Ishikawa (cell line): ENCODE measurements at regions not wholly inside any gene's neighbourhood (a gene's known extent, or its start where the extent isn't known, plus 50 kb on each side); places are given as distances from the start of the nearest gene placed in this dataset.

Experiments used
- CEBPB ChIP-seq: IDR thresholded peaks from 2 replicates; pipeline ENCODE4 v1.6.1; 2012
- CREB1 ChIP-seq: IDR thresholded peaks from 2 replicates; pipeline ENCODE4 v1.6.1; 2012; ENCODE audit warnings: low read depth
- EGR1 ChIP-seq: IDR thresholded peaks from 2 replicates; pipeline ENCODE4 v1.6.1; 2012
- EP300 ChIP-seq: IDR thresholded peaks from 2 replicates; pipeline ENCODE4 v1.6.1; 2012; ENCODE audit warnings: borderline replicate concordance
- FOXM1 ChIP-seq: IDR thresholded peaks from 2 replicates; pipeline ENCODE4 v1.6.1; 2012; ENCODE audit warnings: low read depth, borderline replicate concordance
- MAX ChIP-seq: IDR thresholded peaks from 2 replicates; pipeline ENCODE4 v1.6.1; 2012
- NFIC ChIP-seq: IDR thresholded peaks from 2 replicates; pipeline ENCODE4 v1.6.1; 2012
- RAD21 ChIP-seq: IDR thresholded peaks from 2 replicates; pipeline ENCODE4 v1.6.1; 2012; ENCODE audit warnings: low read depth
- TAF1 ChIP-seq: IDR thresholded peaks from 2 replicates; pipeline ENCODE4 v1.6.1; 2012; ENCODE audit warnings: low read depth, mild to moderate bottlenecking
- TCF12 ChIP-seq: IDR thresholded peaks from 2 replicates; pipeline ENCODE4 v1.6.1; 2012; ENCODE audit warnings: low read depth
- TEAD4 ChIP-seq: IDR thresholded peaks from 2 replicates; pipeline ENCODE4 v1.6.1; 2012
- YY1 ChIP-seq: IDR thresholded peaks from 2 replicates; pipeline ENCODE4 v1.6.1; 2012; ENCODE audit warnings: low read depth
- ZBTB7A ChIP-seq: IDR thresholded peaks from 2 replicates; pipeline ENCODE4 v1.6.1; 2012; ENCODE audit warnings: low read depth
- TF ChIP-seq, protein P1 (sequence below): IDR thresholded peaks from 2 replicates; pipeline ENCODE4 v1.6.1; 2012
- TF ChIP-seq, protein P2 (sequence below): IDR thresholded peaks from 2 replicates; pipeline ENCODE4 v1.6.1; 2012; ENCODE audit warnings: low read depth, mild to moderate bottlenecking

DNA sequence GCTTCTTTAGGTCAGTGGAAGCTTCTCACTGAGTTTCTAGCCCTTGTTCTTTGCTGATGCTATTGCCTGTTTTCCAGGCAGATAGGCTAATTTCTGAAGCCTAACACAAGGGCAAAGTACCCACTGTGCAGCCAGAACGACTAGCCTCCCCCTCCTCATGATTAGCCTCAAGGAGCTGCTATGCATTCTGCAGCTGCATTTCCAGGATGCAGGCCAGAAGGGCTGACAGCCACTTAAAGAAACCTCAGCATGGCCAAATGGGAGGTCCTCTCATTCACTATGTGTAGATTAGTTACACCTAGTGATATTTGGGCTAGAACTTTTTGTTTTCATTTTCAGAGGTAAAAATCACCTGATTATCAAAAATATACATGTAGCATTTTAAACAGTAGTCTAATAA lies 216.0 kb downstream of the RAD51AP2 start:
- TF ChIP-seq NFIC (no peak), RAD21 (no peak), TEAD4 (no peak), FOXM1 (no peak), CEBPB (no peak), EP300 (no peak), TAF1 (no peak), CREB1 (no peak), MAX (no peak), ZBTB7A (no peak)
- TF ChIP-seq, protein P1, sequence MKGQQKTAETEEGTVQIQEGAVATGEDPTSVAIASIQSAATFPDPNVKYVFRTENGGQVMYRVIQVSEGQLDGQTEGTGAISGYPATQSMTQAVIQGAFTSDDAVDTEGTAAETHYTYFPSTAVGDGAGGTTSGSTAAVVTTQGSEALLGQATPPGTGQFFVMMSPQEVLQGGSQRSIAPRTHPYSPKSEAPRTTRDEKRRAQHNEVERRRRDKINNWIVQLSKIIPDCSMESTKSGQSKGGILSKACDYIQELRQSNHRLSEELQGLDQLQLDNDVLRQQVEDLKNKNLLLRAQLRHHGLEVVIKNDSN, result no peak
- TF ChIP-seq, protein P2, sequence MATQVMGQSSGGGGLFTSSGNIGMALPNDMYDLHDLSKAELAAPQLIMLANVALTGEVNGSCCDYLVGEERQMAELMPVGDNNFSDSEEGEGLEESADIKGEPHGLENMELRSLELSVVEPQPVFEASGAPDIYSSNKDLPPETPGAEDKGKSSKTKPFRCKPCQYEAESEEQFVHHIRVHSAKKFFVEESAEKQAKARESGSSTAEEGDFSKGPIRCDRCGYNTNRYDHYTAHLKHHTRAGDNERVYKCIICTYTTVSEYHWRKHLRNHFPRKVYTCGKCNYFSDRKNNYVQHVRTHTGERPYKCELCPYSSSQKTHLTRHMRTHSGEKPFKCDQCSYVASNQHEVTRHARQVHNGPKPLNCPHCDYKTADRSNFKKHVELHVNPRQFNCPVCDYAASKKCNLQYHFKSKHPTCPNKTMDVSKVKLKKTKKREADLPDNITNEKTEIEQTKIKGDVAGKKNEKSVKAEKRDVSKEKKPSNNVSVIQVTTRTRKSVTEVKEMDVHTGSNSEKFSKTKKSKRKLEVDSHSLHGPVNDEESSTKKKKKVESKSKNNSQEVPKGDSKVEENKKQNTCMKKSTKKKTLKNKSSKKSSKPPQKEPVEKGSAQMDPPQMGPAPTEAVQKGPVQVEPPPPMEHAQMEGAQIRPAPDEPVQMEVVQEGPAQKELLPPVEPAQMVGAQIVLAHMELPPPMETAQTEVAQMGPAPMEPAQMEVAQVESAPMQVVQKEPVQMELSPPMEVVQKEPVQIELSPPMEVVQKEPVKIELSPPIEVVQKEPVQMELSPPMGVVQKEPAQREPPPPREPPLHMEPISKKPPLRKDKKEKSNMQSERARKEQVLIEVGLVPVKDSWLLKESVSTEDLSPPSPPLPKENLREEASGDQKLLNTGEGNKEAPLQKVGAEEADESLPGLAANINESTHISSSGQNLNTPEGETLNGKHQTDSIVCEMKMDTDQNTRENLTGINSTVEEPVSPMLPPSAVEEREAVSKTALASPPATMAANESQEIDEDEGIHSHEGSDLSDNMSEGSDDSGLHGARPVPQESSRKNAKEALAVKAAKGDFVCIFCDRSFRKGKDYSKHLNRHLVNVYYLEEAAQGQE, result no peak

- TF ChIP-seq, protein P2, result no peak
- TF ChIP-seq, protein P1, result no peak
- no peak for TF ChIP-seq CREB1
- TF ChIP-seq EGR1, result no peak
- TF ChIP-seq TAF1, result no peak
- TF ChIP-seq MAX, result no peak
- TF ChIP-seq EP300, result no peak
- no peak for TF ChIP-seq TEAD4
- TF ChIP-seq CEBPB, result no peak
- no peak for TF ChIP-seq TCF12
- TF ChIP-seq FOXM1, result no peak
- TF ChIP-seq NFIC, result no peak
- TF ChIP-seq RAD21, result no peak
- TF ChIP-seq ZBTB7A, result no peak
- TF ChIP-seq YY1, result no peak
Measured at GRCh38 chr2:17301437-17301836, 216.8 kb downstream of the RAD51AP2 start.

DNA sequence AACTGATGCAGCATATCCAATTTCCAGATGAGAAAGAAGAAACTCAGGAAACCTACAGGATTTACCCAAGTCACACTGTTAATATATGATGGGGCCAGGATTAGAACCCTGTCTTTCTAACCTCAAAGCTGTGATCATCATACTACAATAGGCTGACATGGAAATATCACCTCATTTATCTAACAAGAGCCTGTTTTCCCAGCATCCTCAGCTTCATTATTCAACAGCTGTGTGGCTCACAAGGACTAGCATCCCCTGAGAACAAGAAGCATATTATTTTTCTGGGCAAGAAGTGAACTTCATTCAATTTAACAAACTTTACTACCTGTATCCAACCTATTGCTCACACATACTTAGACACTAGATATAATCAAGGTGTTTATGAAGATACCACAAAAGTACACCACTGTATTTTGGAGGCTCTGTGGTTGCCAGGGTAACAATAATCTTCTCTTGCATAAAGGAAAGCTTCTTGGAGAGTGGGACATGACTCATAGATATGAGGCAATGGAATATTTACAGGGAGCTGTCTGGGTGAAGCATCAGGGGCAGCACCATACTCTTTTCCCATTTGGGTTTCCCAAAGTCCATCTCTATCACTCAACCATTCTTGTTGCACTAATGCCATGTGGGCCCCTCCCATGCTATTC lies 218.2 kb downstream of the RAD51AP2 start:
- TF ChIP-seq EP300 (no peak), TEAD4 (no peak), CREB1 (no peak), RAD21 (no peak), ZBTB7A (no peak), YY1 (no peak), CEBPB (no peak), NFIC (no peak), MAX (no peak), TAF1 (no peak), FOXM1 (no peak), TCF12 (no peak)
- TF ChIP-seq, protein P2, result no peak
- TF ChIP-seq, protein P1, result no peak
